Left lobe of liver (tissue), 2 donors: ENCODE measurements at regions not wholly inside any gene's neighbourhood (a gene's known extent, or its start where the extent isn't known, plus 50 kb on each side); places are given as distances from the start of the nearest gene placed in this dataset.

Experiments
- ATAC-seq: fragments of 200-7000 bp; cut with Tn5 transposase; one replicate; pipeline ENCODE4 v1.9.1; 2020; ENCODE audit warnings: mild to moderate bottlenecking, moderate library complexity
- DNase-seq: peaks from one replicate; pipeline ENCODE4 v3.0.0-alpha.2; 2020; ENCODE audit warnings: low spot score
- donor health status: DM: no; HTN: no; CAD: no; lungs with moderate emphysema.
- donor health status: DM: no; HTN: yes; CAD: no.

GRCh38 chrX:68898598-68898997 is 69.8 kb downstream of the EFNB1 start:
- ATAC-seq (no peak), DNase-seq (no peak)

GRCh38 chrX:68897118-68897945 is 68.5 kb downstream of the EFNB1 start:
- no peak for DNase-seq

GRCh38 chrX:68896581-68896980 is 67.8 kb downstream of the EFNB1 start:
- ATAC-seq, result no peak
- DNase-seq, result no peak

More at GRCh38 chrX:68897118-68897945, 68.5 kb downstream of the EFNB1 start:
- no peak for ATAC-seq

- peak; percentile 53 for ATAC-seq
- DNase-seq, result no peak
Observed at GRCh38 chrX:68895778-68896177, 67.0 kb downstream of the EFNB1 start.

GRCh38 chrX:68895341-68895755 is 66.5 kb downstream of the EFNB1 start:
- DNase-seq (peak; percentile 46), ATAC-seq (peak; percentile 44)

- peak; percentile 66 for ATAC-seq
- DNase-seq, result no peak
Observed at GRCh38 chrX:68894513-68895340, 65.9 kb downstream of the EFNB1 start.

GRCh38 chrX:68894142-68894512 is 65.3 kb downstream of the EFNB1 start:
- DNase-seq (no peak), ATAC-seq (no peak)

GRCh38 chrX:68892651-68893050 is 63.8 kb downstream of the EFNB1 start:
- ATAC-seq (no peak), DNase-seq (no peak)

- DNase-seq, result no peak
- ATAC-seq, result no peak
Observed at GRCh38 chrX:68892134-68892533, 63.3 kb downstream of the EFNB1 start.
